ENCODE measurements at regions not wholly inside any gene's neighbourhood (a gene's known extent, or its start where the extent isn't known, plus 50 kb on each side); places are given as distances from the start of the nearest gene placed in this dataset.

GRCh38 chr10:117868151-117868550 lies 178.6 kb downstream of the RAB11FIP2 start:
- DNase-seq (ENCODE audit: low spot score), result no peak

DNA sequence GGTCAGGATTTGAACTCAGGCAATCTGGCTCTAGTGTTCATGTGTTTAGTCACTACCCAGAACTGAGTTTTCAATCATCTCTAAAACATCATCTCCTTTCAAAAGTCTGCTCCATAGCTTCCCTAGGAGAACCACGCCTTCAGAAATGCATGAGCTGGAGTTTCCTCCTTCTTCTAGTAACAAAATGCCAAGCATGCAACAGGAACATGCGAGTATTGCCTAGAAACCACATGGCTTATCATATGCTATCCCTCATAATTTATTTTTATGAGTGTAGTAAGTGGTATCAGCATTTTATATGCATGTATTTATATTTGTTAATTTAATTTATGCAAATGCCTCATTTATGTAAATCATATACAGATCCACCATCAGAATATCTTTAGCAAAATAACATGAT lies 170.9 kb downstream of the RAB11FIP2 start:
- no peak for DNase-seq (ENCODE audit: low spot score)

DNA sequence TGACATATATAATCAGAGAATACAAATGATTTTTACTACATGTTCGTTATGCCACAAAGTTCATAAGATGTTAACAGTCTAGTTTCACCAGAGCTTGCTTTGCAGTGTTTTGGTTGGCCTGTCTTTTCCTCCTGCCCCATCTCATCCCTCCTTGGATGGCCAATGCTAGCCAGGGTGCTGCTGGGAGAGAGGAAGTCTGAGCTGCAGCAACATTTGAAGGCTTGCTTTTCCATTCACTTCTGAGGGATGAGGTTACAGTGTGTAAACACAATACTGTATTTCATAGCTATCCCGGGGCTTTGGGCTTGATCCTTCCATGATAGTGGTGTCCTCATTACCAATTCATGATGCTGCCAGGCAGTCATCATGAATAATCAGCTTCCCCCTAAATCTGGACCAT lies 170.5 kb downstream of the RAB11FIP2 start:
- DNase-seq (ENCODE audit: low spot score), result no peak

GRCh38 chr10:117878626-117879025 lies 168.1 kb downstream of the RAB11FIP2 start:
- no peak for DNase-seq (ENCODE audit: low spot score)

- DNase-seq (ENCODE audit: low spot score), result no peak
These were observed 162.6 kb downstream of the RAB11FIP2 start for GRCh38 chr10:117884093-117884492.

- DNase-seq (ENCODE audit: low spot score), result no peak
These were observed 162.1 kb downstream of the RAB11FIP2 start for GRCh38 chr10:117884592-117884991.

DNA sequence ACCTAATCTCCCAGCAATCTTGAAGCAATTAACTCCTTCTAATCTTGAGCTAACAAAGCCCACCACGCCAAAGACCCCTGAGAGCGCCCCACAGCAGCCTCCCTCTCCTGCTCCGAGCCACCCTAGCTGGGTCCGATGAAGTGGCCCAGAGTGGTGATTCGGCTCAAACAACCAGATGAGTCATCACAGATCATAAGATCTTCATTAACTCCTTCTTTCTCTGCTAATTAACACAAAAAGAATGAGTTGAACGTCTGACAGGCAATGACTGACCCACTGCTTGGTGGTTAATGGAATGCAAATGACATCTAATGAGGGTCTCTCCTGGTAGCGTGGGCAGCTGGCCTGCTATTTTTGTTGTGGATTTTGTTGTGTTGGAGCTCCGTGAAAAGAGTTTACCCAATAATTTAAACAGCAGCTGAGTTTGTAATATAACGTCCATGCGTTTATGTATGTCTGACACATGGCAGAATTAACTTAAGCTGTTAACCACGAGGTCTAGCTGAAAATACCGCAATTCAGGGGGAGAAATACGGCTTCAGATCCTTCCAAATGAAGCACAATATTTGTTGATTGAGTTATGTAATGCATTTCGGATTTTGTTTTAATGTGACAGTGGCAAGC lies 161.4 kb downstream of the RAB11FIP2 start:
- no peak for DNase-seq (ENCODE audit: low spot score)

GRCh38 chr10:117886766-117887165 lies 160.0 kb downstream of the RAB11FIP2 start:
- DNase-seq (ENCODE audit: low spot score), result no peak

DNA sequence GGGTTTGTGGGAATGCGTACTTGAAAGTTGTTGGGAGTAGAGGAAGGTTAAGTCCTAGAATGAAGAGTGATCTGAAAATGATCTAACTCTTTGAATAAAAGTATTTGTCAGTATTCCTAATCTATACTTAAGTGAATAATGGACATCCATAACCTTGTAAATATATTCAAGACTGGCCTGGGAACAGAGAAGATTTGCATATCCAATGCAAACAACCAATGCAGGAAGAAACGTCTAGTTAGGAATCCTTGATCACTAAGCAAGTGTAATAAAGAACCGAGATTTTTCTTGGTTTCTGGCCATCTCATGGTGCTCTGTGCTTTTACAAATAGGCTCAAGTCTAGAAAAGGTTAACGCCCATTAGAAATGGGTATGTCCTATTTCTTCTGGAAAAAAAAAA lies 157.1 kb downstream of the RAB11FIP2 start:
- DNase-seq (ENCODE audit: low spot score), result no peak

GRCh38 chr10:117892681-117893220 lies 154.0 kb downstream of the RAB11FIP2 start:
- no peak for DNase-seq (ENCODE audit: low spot score)

DNA sequence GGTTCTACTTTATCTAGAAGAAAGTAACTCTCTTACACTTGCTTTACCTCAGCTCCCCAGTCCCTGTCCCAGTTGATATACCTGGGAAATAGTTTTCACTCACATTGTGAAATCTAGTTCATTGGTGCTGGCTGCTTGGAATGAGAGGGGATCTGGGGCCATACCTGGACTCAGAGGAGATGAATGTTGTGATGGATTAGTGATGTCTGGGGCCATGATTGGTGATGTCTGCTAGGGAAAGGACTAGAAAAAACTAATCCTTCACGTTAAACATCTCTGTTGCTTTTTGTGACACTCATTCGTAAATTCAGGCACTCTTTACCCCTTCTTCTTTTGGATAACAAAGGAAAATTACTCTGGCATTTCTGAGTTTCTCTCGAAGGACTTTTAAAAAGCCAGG lies 152.4 kb downstream of the RAB11FIP2 start:
- DNase-seq (ENCODE audit: low spot score), result no peak

DNA sequence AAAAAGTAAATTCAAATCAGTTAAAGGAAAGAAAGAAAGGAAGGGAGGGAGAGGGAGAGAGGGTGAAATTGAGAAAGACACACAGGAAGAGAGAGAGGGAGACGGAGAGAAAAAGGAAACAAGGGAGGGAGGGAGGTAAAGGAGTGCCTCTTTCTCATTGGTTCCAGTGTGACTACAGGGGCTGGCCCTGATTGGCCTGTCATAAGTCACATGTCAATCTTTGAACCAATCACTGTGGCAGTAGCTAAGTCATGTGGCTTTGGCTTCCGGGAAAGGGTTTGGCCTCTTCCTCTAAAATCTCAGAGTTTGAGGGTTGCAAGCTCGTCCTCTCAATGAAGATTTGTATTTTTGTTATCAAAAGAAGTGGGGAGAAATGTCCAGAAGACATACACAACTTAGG lies 150.2 kb downstream of the RAB11FIP2 start:
- no peak for DNase-seq (ENCODE audit: low spot score)

DNA sequence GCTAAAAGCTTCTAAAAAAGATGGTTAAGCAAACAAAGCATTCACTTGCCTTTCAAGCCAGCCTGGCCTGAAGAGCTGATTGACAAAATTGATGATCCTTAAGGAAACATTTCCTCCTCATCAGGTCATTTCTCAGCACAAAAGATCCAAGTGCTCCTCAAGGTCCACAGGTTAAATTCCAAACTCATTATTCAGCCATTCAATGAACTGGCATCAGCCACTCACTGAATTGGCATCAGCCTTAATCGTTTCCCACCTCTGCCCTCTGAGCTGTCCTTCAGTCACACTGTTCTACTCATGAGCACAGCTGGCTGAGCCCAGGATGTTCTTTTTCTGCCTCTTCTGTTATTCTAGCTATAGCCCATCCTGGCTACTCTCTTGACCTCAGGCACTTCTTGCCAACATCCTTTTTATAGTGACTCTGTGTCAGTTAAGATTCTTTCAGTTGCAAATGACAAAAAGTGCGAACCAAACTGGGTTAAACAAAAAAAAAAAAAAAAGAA lies 147.5 kb downstream of the RAB11FIP2 start:
- no peak for DNase-seq (ENCODE audit: low spot score)

GRCh38 chr10:117900280-117900679 lies 146.5 kb downstream of the RAB11FIP2 start:
- no peak for DNase-seq (ENCODE audit: low spot score)

DNA sequence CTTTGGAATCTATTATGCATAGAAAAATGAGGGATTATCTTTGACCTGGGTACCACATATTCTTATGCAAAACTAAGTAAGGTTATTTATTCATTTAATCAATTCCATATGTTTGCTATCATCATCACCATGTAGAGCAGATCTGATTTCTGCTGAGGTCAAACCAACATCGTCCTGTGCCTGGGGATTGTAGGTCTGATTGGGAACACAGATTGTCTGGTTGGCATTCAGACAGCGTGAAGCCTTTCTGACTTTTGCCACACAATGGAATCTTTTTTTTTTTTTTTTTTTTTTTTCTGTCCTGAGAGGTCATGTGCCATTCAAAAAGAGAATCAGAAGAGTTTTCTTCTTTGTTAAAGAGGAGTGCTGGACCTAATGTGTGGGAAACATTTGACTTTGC lies 142.9 kb downstream of the RAB11FIP2 start:
- no peak for DNase-seq (ENCODE audit: low spot score)

- DNase-seq (ENCODE audit: low spot score), result no peak
These were observed 141.3 kb downstream of the RAB11FIP2 start for GRCh38 chr10:117905404-117905803.

- DNase-seq (ENCODE audit: low spot score), result no peak
These were observed 135.1 kb downstream of the RAB11FIP2 start for GRCh38 chr10:117911684-117912083.

- DNase-seq (ENCODE audit: low spot score), result no peak
These were observed 132.4 kb downstream of the RAB11FIP2 start for GRCh38 chr10:117914334-117914733.

DNA sequence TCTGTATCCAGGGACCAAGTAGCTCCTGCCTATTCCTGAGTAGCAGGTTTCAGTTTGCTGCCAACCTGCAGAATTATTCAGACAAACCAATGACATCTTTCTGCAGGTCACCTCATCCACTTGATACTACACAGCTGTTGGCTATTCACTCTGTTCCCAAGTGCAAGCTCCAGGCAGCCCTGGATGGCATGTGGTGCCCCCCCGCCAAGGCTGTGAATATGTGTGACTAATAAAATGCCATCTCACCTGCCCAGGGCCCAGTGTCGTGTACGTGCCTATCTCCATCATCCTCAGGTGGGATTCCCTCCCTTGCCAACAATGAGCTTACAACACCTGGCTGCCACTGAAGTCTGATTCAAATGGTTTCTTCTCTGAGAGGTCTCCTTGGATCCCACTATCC lies 125.8 kb downstream of the RAB11FIP2 start:
- DNase-seq (ENCODE audit: low spot score), result no peak

GRCh38 chr10:117921421-117921820 lies 125.3 kb downstream of the RAB11FIP2 start:
- DNase-seq (ENCODE audit: low spot score), result no peak

DNA sequence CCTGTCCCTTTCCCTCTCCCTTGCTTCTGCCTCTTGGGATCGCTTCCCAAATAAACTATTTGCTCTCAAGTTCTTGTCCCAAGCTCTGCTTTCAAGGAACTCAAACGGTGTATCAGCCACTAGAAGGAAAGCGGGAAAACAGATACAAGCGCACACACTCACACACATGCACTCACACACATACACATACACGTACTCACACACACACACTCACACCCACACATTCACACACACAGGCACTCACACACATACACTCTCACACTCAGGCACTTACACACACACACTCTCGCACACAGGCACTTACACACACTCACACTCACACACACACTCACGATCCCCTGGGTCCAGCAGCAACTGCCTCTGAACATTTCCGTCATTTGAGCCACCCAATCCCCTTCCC lies 121.9 kb downstream of the RAB11FIP2 start:
- DNase-seq (ENCODE audit: low spot score), result no peak

GRCh38 chr10:117925369-117925768 lies 121.4 kb downstream of the RAB11FIP2 start:
- no peak for DNase-seq (ENCODE audit: low spot score)

GRCh38 chr10:117926491-117926890 lies 120.2 kb downstream of the RAB11FIP2 start:
- DNase-seq (ENCODE audit: low spot score), result no peak

- DNase-seq (ENCODE audit: low spot score), result no peak
These were observed 119.4 kb downstream of the RAB11FIP2 start for GRCh38 chr10:117927332-117927731.
